SK-N-SH treated with all-trans-retinoic acid at 6 μM for 48 hours (cell line): ENCODE measurements at regions not wholly inside any gene's neighbourhood (a gene's known extent, or its start where the extent isn't known, plus 50 kb on each side); places are given as distances from the start of the nearest gene placed in this dataset.

Source experiments
- ATAC-seq: fragments of 200-7000 bp; cut with Tn5 transposase; 3 replicates; pipeline ENCODE4 v1.9.1; 2020; ENCODE audit warnings: mild to moderate bottlenecking, moderate library complexity
- ARNTL ChIP-seq: fragments of 450-650 bp; formaldehyde crosslinking; IDR thresholded peaks from 2 replicates; pipeline ENCODE4 v1.5.0; 2020; ENCODE audit warnings: low read depth, mild to moderate bottlenecking, moderate library complexity, borderline replicate concordance
- BACH2 ChIP-seq: fragments of 250-450 bp; sonication (Bioruptor Pico); IDR thresholded peaks from 2 replicates; pipeline ENCODE4 v1.9.0; 2021; ENCODE audit warnings: mild to moderate bottlenecking, borderline replicate concordance
- CREB5 ChIP-seq: fragments of 250-450 bp; sonication (Bioruptor Pico); IDR thresholded peaks from 2 replicates; pipeline ENCODE4 v1.5.1; 2020; ENCODE audit warnings: low read depth, mild to moderate bottlenecking, moderate library complexity
- CSDC2 ChIP-seq: fragments of 250-450 bp; sonication (Bioruptor Pico); IDR thresholded peaks from 2 replicates; pipeline ENCODE4 v1.5.0; 2020; ENCODE audit warnings: mild to moderate bottlenecking, moderate library complexity
- ESRRG ChIP-seq: fragments of 250-450 bp; sonication (Bioruptor Pico); IDR thresholded peaks from 2 replicates; pipeline ENCODE4 v1.6.1; 2021; ENCODE audit warnings: mild to moderate bottlenecking
- GLIS3 ChIP-seq: fragments of 250-450 bp; sonication (Bioruptor Pico); IDR thresholded peaks from 2 replicates; pipeline ENCODE4 v1.5.0; 2020; ENCODE audit warnings: mild to moderate bottlenecking, moderate library complexity
- ISL1 ChIP-seq: fragments of 250-450 bp; sonication (Bioruptor Pico); IDR thresholded peaks from 2 replicates; pipeline ENCODE4 v2.1.2; 2022; ENCODE audit warnings: mild to moderate bottlenecking, moderate library complexity
- PATZ1 ChIP-seq: fragments of 250-450 bp; sonication (Bioruptor Pico); IDR thresholded peaks from 2 replicates; pipeline ENCODE4 v1.8.0; 2020; ENCODE audit warnings: mild to moderate bottlenecking, moderate library complexity, borderline replicate concordance
- POU6F1 ChIP-seq: fragments of 250-450 bp; sonication (Bioruptor Pico); IDR thresholded peaks from 2 replicates; pipeline ENCODE4 v1.8.0; 2021; ENCODE audit warnings: low read depth, mild to moderate bottlenecking, moderate library complexity, borderline replicate concordance
- PPARA ChIP-seq: fragments of 250-450 bp; sonication (Bioruptor Pico); IDR thresholded peaks from 2 replicates; pipeline ENCODE4 v1.5.0; 2020; ENCODE audit warnings: mild to moderate bottlenecking, borderline replicate concordance
- RARB ChIP-seq: fragments of 250-450 bp; sonication (Bioruptor Pico); IDR thresholded peaks from 2 replicates; pipeline ENCODE4 v1.8.0; 2021; ENCODE audit warnings: mild to moderate bottlenecking, moderate library complexity
- TCF4 ChIP-seq: fragments of 250-450 bp; sonication (Bioruptor Pico); IDR thresholded peaks from 2 replicates; pipeline ENCODE4 v1.8.0; 2021; ENCODE audit warnings: mild to moderate bottlenecking, moderate library complexity, borderline replicate concordance
- TOX ChIP-seq: fragments of 250-450 bp; sonication (Bioruptor Pico); IDR thresholded peaks from 2 replicates; pipeline ENCODE4 v1.8.0; 2021; ENCODE audit warnings: mild to moderate bottlenecking, moderate library complexity, borderline replicate concordance
- TSHZ2 ChIP-seq: fragments of 250-450 bp; sonication (Bioruptor Pico); IDR thresholded peaks from 2 replicates; pipeline ENCODE4 v1.5.0; 2020; ENCODE audit warnings: mild to moderate bottlenecking, moderate library complexity
- ZC3H10 ChIP-seq: fragments of 250-450 bp; sonication (Bioruptor Pico); IDR thresholded peaks from 2 replicates; pipeline ENCODE4 v1.5.1; 2021; ENCODE audit warnings: mild to moderate bottlenecking, moderate library complexity
- ZFP3 ChIP-seq: fragments of 250-450 bp; sonication (Bioruptor Pico); IDR thresholded peaks from 2 replicates; pipeline ENCODE4 v1.5.0; 2020; ENCODE audit warnings: mild to moderate bottlenecking, moderate library complexity
- ZNF565 ChIP-seq: fragments of 450-650 bp; formaldehyde crosslinking; conservative IDR thresholded peaks from 2 replicates; pipeline ENCODE4 v1.5.0; 2020; ENCODE audit warnings: low read depth, mild to moderate bottlenecking, moderate library complexity
- ZNF70 ChIP-seq: fragments of 450-650 bp; formaldehyde crosslinking; IDR thresholded peaks from 2 replicates; pipeline ENCODE4 v1.5.0; 2020; ENCODE audit warnings: mild to moderate bottlenecking, moderate library complexity
- ZNF8 ChIP-seq: fragments of 450-650 bp; formaldehyde crosslinking; IDR thresholded peaks from 2 replicates; pipeline ENCODE4 v1.5.0; 2020; ENCODE audit warnings: mild to moderate bottlenecking, moderate library complexity

- no peak for TF ChIP-seq POU6F1 (CRISPR knock-in tag)
- TF ChIP-seq BACH2 (CRISPR knock-in tag) = no peak
- no peak for TF ChIP-seq ZC3H10 (CRISPR knock-in tag)
- TF ChIP-seq PPARA = no peak
- no peak for TF ChIP-seq TSHZ2 (CRISPR knock-in tag)
- TF ChIP-seq RARB = no peak
- TF ChIP-seq ZNF8 (CRISPR knock-in tag) = no peak
Measured at GRCh38 chr2:191556463-191556862, 121.5 kb upstream of the NABP1 start (continued).

GRCh38 chr2:191557841-191558240 is 120.1 kb upstream of the NABP1 start:
- no peak for TF ChIP-seq ARNTL
- no peak for TF ChIP-seq TSHZ2 (CRISPR knock-in tag)
- no peak for TF ChIP-seq PPARA
- TF ChIP-seq BACH2 (CRISPR knock-in tag) = no peak
- no peak for TF ChIP-seq ZNF70 (CRISPR knock-in tag)
- TF ChIP-seq GLIS3 (CRISPR knock-in tag) = no peak
- TF ChIP-seq POU6F1 (CRISPR knock-in tag) = no peak
- no peak for TF ChIP-seq ZC3H10 (CRISPR knock-in tag)
- TF ChIP-seq ISL1 (CRISPR knock-in tag) = no peak
- TF ChIP-seq ZFP3 (CRISPR knock-in tag) = no peak
- TF ChIP-seq CSDC2 (CRISPR knock-in tag) = no peak
- TF ChIP-seq TCF4 (CRISPR knock-in tag) = no peak
- TF ChIP-seq CREB5 (CRISPR knock-in tag) = no peak
- no peak for TF ChIP-seq ZNF8 (CRISPR knock-in tag)
- no peak for TF ChIP-seq TOX (CRISPR knock-in tag)
- ATAC-seq = no peak

- no peak for ATAC-seq
- TF ChIP-seq ZNF70 (CRISPR knock-in tag) = no peak
- TF ChIP-seq ZNF565 (CRISPR knock-in tag) = no peak
- TF ChIP-seq POU6F1 (CRISPR knock-in tag) = no peak
- TF ChIP-seq ZFP3 (CRISPR knock-in tag) = no peak
- TF ChIP-seq PPARA = no peak
- no peak for TF ChIP-seq ESRRG
- no peak for TF ChIP-seq CREB5 (CRISPR knock-in tag)
- TF ChIP-seq CSDC2 (CRISPR knock-in tag) = no peak
- no peak for TF ChIP-seq TOX (CRISPR knock-in tag)
- no peak for TF ChIP-seq PATZ1
- no peak for TF ChIP-seq ZNF8 (CRISPR knock-in tag)
- TF ChIP-seq ZC3H10 (CRISPR knock-in tag) = no peak
- no peak for TF ChIP-seq TCF4 (CRISPR knock-in tag)
- no peak for TF ChIP-seq ISL1 (CRISPR knock-in tag)
Measured at GRCh38 chr2:191559569-191559968, 118.4 kb upstream of the NABP1 start.
